ENCODE measurements at regions not wholly inside any gene's neighbourhood (a gene's known extent, or its start where the extent isn't known, plus 50 kb on each side); places are given as distances from the start of the nearest gene placed in this dataset.
A peak's percentile ranks its signal among the peaks of the same experiment; 100 is the strongest.

DNA sequence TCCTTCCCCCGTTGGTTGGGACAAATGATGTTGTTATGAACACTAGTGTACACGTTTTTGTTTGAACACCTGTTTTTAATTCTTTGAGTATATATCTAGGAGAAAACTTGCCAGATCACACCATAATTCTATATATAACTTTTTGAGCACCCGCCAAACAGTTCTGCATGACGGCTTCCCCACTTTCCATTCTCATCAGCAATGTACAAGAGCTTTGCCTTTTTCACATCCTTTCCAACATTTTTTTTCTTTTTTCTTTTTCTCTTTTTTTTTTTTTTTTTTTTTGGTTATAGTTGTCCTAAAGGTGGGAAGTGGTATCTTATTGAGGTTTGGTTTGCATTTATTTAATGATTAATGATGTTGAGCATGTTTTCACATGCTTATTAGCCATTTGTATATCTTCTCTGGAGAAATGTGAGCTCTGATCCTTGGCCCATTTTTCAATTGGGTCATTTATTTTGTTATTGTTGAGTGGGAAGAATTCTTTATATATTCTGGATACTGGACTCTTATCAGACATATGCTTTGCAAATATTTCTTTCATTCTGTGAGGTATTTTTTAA is 86.9 kb upstream of the ZC3H15 start:
- H3K9me3 ChIP-seq = peaks cover 0 to 3% (median 0%) of the 10 kb centered on the region in 4 donors
- no peaks in the 10 kb centered on the region for H3K4me1 ChIP-seq
- TF ChIP-seq EP300 (IDR thresholded peaks at IDR 0.05) = no peak
- no peak for TF ChIP-seq POLR2A (IDR thresholded peaks at IDR 0.05)
- TF ChIP-seq, protein P1, sequence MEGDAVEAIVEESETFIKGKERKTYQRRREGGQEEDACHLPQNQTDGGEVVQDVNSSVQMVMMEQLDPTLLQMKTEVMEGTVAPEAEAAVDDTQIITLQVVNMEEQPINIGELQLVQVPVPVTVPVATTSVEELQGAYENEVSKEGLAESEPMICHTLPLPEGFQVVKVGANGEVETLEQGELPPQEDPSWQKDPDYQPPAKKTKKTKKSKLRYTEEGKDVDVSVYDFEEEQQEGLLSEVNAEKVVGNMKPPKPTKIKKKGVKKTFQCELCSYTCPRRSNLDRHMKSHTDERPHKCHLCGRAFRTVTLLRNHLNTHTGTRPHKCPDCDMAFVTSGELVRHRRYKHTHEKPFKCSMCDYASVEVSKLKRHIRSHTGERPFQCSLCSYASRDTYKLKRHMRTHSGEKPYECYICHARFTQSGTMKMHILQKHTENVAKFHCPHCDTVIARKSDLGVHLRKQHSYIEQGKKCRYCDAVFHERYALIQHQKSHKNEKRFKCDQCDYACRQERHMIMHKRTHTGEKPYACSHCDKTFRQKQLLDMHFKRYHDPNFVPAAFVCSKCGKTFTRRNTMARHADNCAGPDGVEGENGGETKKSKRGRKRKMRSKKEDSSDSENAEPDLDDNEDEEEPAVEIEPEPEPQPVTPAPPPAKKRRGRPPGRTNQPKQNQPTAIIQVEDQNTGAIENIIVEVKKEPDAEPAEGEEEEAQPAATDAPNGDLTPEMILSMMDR (IDR thresholded peaks at IDR 0.05) = no peak
- WGBS, 2 donors = 57 to 75% methylated on average over 4 of the region's 4 CpGs
- DNase-seq (ENCODE audit: low spot score in 2 of 2) = no peak
- no peaks in the 10 kb centered on the region for H3K36me3 ChIP-seq
- H3K27ac ChIP-seq = no peak overlapping the region
- H3K4me3 ChIP-seq = no peak overlapping the region
- H3K27me3 ChIP-seq = no peaks in the 10 kb centered on the region

DNA sequence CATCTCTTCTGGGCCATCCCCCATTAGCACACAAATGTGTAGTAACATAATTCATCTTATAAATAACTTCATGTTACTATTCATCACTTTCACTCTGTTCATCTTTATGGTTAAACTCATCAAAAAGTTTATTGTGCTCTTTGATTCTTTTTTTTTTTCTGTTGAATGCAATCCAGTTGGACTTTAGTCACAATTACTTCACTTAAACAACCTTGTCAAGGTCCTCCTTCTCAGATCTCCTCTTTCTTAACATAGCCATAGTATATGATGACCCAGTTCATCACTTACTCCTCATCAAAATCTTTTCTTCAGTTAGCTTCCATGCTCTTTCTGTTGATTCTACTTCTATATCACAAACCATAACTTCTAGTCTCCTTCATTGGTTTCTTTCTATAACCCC is 80.2 kb upstream of the ZC3H15 start:
- DNase-seq (ENCODE audit: low spot score in 2 of 2) = no peak
- TF ChIP-seq, protein P1 (IDR thresholded peaks at IDR 0.05) = no peak
- TF ChIP-seq EP300 (IDR thresholded peaks at IDR 0.05) (no peak), POLR2A (IDR thresholded peaks at IDR 0.05) (no peak)

DNA sequence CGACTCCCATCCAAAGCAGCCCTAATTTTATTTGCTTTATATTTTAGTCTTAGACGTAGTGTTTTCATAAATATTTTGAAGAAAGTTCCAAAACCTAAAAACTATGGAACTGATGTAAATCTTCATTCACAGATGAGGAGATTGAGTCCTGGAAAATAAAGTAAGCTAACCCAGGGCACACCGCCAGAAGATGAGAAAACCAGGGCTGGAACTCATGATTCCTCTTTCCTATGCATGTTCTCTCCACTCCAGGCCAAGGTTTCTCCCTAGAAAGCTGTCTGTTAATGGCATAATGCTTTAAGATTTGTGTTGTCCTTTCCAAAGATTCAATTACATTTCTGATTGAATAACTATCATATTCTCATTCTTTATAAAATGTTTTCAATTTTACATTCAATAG is 78.4 kb upstream of the ZC3H15 start:
- H3K9me3 ChIP-seq = peaks cover 0 to 8% (median 0%) of the 10 kb centered on the region in 4 donors
- H3K27me3 ChIP-seq = no peaks in the 10 kb centered on the region
- H3K27ac ChIP-seq = no peak overlapping the region
- no peak overlapping the region for H3K4me3 ChIP-seq
- no peaks in the 10 kb centered on the region for H3K4me1 ChIP-seq
- TF ChIP-seq POLR2A (IDR thresholded peaks at IDR 0.05) = no peak
- TF ChIP-seq, protein P1 (IDR thresholded peaks at IDR 0.05) = no peak
- no peak for TF ChIP-seq EP300 (IDR thresholded peaks at IDR 0.05)
- no peaks in the 10 kb centered on the region for H3K36me3 ChIP-seq
- WGBS, 2 donors = 93 to 96% methylated on average over 3 of the region's 3 CpGs
- no peak for DNase-seq (ENCODE audit: low spot score in 2 of 2)

More for the DNA sequence above, 80.2 kb upstream of the ZC3H15 start:
- H3K27me3 ChIP-seq = no peaks in the 10 kb centered on the region
- no peaks in the 10 kb centered on the region for H3K4me1 ChIP-seq
- H3K27ac ChIP-seq = no peak overlapping the region
- no peaks in the 10 kb centered on the region for H3K36me3 ChIP-seq
- peaks cover 0 to 8% (median 0%) of the 10 kb centered on the region in 4 donors for H3K9me3 ChIP-seq
- no peak overlapping the region for H3K4me3 ChIP-seq

DNA sequence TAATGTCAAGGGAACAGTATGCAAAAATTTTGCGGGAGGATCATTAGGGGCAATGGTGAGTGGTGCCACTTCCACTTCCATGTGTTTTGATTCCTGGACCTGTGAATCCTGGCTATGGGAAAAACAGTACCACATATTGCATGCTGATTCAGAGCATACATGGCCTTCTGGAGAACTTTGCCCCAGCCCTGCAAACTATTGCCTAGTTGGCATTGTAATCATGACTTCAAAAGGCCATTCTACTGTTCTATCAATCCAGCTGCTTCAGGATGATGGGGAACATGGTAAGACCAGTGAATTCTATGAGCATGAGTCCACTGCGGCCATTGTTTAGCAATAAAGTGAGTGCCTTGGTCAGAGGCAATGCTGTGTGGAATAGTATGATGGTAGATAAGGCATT is 75.3 kb upstream of the ZC3H15 start:
- no peaks in the 10 kb centered on the region for H3K4me1 ChIP-seq
- no peak overlapping the region for H3K27ac ChIP-seq
- no peaks in the 10 kb centered on the region for H3K9me3 ChIP-seq
- WGBS, 2 donors = 97 to 100% methylated on average over 2 of the region's 2 CpGs
- H3K27me3 ChIP-seq = no peaks in the 10 kb centered on the region
- no peaks in the 10 kb centered on the region for H3K36me3 ChIP-seq
- TF ChIP-seq POLR2A (IDR thresholded peaks at IDR 0.05) (no peak), EP300 (IDR thresholded peaks at IDR 0.05) (no peak)
- TF ChIP-seq, protein P1 (IDR thresholded peaks at IDR 0.05) = no peak
- H3K4me3 ChIP-seq = no peak overlapping the region
- DNase-seq (ENCODE audit: low spot score in 2 of 2) = no peak

DNA sequence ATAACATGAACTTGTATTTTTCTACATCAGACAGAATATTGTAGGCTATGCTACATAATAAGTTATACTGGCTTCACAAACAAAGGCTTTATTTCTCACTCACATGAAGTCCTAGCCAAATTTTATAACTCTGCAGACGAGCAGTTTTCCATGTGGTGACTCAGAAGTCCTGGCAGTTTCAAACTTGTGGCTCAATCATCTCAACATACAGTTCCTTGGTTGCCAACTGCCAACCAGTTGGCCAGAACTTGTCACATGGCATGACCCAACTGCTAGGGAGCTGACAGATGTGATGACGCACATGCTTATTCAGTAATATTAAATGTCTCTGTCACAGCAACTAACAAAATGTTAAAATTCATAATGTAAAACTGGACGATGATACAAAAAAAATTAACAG is 63.8 kb upstream of the ZC3H15 start:
- Histone ChIP-seq H3K9me3 (no peaks in the 10 kb centered on the region), H3K27ac (peak overlapping the region in 1 of 4 donors; percentile 24), H3K4me3 (no peak overlapping the region), H3K4me1 (peaks cover 0 to 9% (median 0%) of the 10 kb centered on the region in 4 donors), H3K36me3 (peaks cover 0 to 9% (median 0%) of the 10 kb centered on the region in 3 donors), H3K27me3 (no peaks in the 10 kb centered on the region)
- no peak for DNase-seq (ENCODE audit: low spot score in 2 of 2)
- 28 to 40% methylated on average over 3 of the region's 3 CpGs for WGBS, 2 donors
- TF ChIP-seq, protein P1 (IDR thresholded peaks at IDR 0.05) = no peak
- no peak for TF ChIP-seq POLR2A (IDR thresholded peaks at IDR 0.05)
